ENCODE measurements at regions not wholly inside any gene's neighbourhood (a gene's known extent, or its start where the extent isn't known, plus 50 kb on each side); places are given as distances from the start of the nearest gene placed in this dataset.

DNA sequence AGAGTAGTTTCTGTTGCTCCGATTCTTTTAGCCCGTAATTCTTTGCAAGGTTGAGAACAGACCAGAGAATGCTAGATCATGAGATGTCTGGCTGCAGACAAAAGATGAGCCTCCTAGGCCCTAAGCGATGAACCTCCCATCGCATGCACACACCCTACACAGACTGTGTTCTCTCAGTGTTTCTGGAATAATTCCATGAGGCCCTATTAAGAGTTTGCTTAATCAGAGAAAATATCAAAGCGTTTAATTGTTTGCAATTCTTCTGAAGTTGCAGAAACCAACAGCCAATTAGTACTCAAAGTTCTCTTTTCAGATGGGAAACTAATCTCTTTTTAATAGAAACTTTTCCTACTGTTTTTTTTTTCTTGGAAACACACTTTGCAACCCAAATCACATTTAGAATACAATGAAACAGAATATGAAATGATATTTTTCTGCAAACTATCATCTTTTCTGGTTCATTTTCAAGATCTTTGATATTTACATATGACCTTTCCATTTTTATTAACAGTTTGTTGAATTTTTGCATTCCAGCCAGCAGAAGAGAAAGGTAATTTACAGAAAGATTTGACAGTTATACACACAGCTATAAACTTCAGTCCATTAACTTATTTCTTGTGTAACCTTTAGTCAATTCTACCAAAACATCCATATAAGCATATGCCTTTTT, 1525.6 kb downstream of the ARAP2 start:
- Histone ChIP-seq H3K4me2 (ENCODE audit: low read depth, low read length, poor library complexity, severe bottlenecking) (no peak overlapping the region), H3K9me3 (ENCODE audit: insufficient read depth, low read depth, low read length) (no peaks in the 10 kb centered on the region), H3K79me2 (ENCODE audit: insufficient read depth, low read length) (no peaks in the 10 kb centered on the region), H3K4me1 (ENCODE audit: insufficient read depth, low read length, poor library complexity, severe bottlenecking) (no peaks in the 10 kb centered on the region), H3K9me2 (replicated peaks; ENCODE audit: low read depth, low read length) (no peaks in the 10 kb centered on the region), H3K9ac (ENCODE audit: low read depth, low read length, poor library complexity, severe bottlenecking) (no peak overlapping the region), H2AFZ (ENCODE audit: low read length) (no peak overlapping the region), H3K4me3 (ENCODE audit: low read length, poor library complexity, severe bottlenecking) (no peak overlapping the region), H3K36me3 (ENCODE audit: insufficient read depth, low read length) (no peaks in the 10 kb centered on the region), H3K27me3 (ENCODE audit: insufficient read depth, low read length, poor library complexity, severe bottlenecking) (no peaks in the 10 kb centered on the region), H3F3A (ENCODE audit: low read depth) (no peaks in the 10 kb centered on the region), H4K20me1 (ENCODE audit: insufficient read depth, low read length, poor library complexity, severe bottlenecking) (no peaks in the 10 kb centered on the region)
- no peak for TF ChIP-seq EZH2phosphoT487 (IDR thresholded peaks at IDR 0.05; ENCODE audit: borderline replicate concordance)
- TF ChIP-seq, protein P1, sequence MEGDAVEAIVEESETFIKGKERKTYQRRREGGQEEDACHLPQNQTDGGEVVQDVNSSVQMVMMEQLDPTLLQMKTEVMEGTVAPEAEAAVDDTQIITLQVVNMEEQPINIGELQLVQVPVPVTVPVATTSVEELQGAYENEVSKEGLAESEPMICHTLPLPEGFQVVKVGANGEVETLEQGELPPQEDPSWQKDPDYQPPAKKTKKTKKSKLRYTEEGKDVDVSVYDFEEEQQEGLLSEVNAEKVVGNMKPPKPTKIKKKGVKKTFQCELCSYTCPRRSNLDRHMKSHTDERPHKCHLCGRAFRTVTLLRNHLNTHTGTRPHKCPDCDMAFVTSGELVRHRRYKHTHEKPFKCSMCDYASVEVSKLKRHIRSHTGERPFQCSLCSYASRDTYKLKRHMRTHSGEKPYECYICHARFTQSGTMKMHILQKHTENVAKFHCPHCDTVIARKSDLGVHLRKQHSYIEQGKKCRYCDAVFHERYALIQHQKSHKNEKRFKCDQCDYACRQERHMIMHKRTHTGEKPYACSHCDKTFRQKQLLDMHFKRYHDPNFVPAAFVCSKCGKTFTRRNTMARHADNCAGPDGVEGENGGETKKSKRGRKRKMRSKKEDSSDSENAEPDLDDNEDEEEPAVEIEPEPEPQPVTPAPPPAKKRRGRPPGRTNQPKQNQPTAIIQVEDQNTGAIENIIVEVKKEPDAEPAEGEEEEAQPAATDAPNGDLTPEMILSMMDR (conservative IDR thresholded peaks at IDR 0.05; ENCODE audit: low read length), result no peak

DNA sequence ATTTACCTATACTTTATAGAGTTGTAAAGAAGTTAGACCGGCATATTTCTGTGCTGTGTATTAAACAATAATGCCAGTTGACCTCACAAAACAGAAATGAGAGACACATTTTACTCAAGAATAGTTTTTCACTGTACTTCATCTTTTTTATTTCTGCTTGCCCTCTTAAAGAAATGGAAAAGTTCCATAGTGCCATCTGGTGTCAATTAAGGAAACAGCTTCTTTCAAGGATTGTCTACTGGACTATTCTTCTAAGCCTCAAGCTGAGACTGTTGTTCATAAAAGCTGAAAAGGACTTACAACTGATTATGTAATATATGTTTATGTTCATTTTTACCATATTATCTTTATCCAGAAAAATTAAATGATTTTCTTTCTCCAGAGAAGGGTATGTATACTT, 1523.7 kb downstream of the ARAP2 start:
- Histone ChIP-seq H3F3A (ENCODE audit: low read depth) (no peaks in the 10 kb centered on the region), H2AFZ (ENCODE audit: low read length) (no peak overlapping the region), H3K4me1 (ENCODE audit: insufficient read depth, low read length, poor library complexity, severe bottlenecking) (no peaks in the 10 kb centered on the region), H4K20me1 (ENCODE audit: insufficient read depth, low read length, poor library complexity, severe bottlenecking) (no peaks in the 10 kb centered on the region), H3K36me3 (ENCODE audit: insufficient read depth, low read length) (no peaks in the 10 kb centered on the region), H3K27me3 (ENCODE audit: insufficient read depth, low read length, poor library complexity, severe bottlenecking) (no peaks in the 10 kb centered on the region), H3K79me2 (ENCODE audit: insufficient read depth, low read length) (no peaks in the 10 kb centered on the region), H3K9me3 (ENCODE audit: insufficient read depth, low read depth, low read length) (no peaks in the 10 kb centered on the region), H3K4me3 (ENCODE audit: low read length, poor library complexity, severe bottlenecking) (no peak overlapping the region), H3K9me2 (replicated peaks; ENCODE audit: low read depth, low read length) (no peaks in the 10 kb centered on the region), H3K4me2 (ENCODE audit: low read depth, low read length, poor library complexity, severe bottlenecking) (no peak overlapping the region), H3K9ac (ENCODE audit: low read depth, low read length, poor library complexity, severe bottlenecking) (no peak overlapping the region)
- TF ChIP-seq, protein P1 (conservative IDR thresholded peaks at IDR 0.05; ENCODE audit: low read length), result peak; percentile 67
- no peak for TF ChIP-seq EZH2phosphoT487 (IDR thresholded peaks at IDR 0.05; ENCODE audit: borderline replicate concordance)

DNA sequence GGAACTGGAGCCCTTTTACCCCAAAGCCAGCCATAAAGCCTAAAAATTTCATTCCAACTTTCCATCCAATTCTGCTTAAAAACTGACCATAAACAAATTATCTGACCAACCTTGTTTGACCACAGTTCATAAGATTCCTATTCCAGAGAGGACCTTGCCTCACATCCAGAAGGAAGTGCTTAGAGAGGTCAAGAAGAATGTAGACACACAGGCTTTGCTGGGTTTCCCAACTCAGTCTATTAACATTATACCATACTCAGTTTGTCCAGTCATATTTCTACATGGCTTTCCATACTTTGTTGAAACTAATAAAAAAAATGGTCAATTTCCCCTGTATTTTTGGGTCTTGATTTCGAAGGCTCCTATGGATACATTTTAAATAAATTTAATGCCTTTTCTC, 1522.5 kb downstream of the ARAP2 start:
- no peak overlapping the region for H3K9ac ChIP-seq (ENCODE audit: low read depth, low read length, poor library complexity, severe bottlenecking)
- H3K27me3 ChIP-seq (ENCODE audit: insufficient read depth, low read length, poor library complexity, severe bottlenecking), result no peaks in the 10 kb centered on the region
- no peaks in the 10 kb centered on the region for H3K9me3 ChIP-seq (ENCODE audit: insufficient read depth, low read depth, low read length)
- no peaks in the 10 kb centered on the region for H3K36me3 ChIP-seq (ENCODE audit: insufficient read depth, low read length)
- H3K4me1 ChIP-seq (ENCODE audit: insufficient read depth, low read length, poor library complexity, severe bottlenecking), result no peaks in the 10 kb centered on the region
- no peaks in the 10 kb centered on the region for H3F3A ChIP-seq (ENCODE audit: low read depth)
- no peaks in the 10 kb centered on the region for H3K79me2 ChIP-seq (ENCODE audit: insufficient read depth, low read length)
- no peaks in the 10 kb centered on the region for H4K20me1 ChIP-seq (ENCODE audit: insufficient read depth, low read length, poor library complexity, severe bottlenecking)
- H3K4me3 ChIP-seq (ENCODE audit: low read length, poor library complexity, severe bottlenecking), result no peak overlapping the region
- no peak for TF ChIP-seq EZH2phosphoT487 (IDR thresholded peaks at IDR 0.05; ENCODE audit: borderline replicate concordance)
- TF ChIP-seq, protein P1 (conservative IDR thresholded peaks at IDR 0.05; ENCODE audit: low read length), result no peak
- no peak overlapping the region for H3K4me2 ChIP-seq (ENCODE audit: low read depth, low read length, poor library complexity, severe bottlenecking)
- no peaks in the 10 kb centered on the region for H3K9me2 ChIP-seq (replicated peaks; ENCODE audit: low read depth, low read length)
- H2AFZ ChIP-seq (ENCODE audit: low read length), result no peak overlapping the region

Measured in Loucy (cell line).